ENCODE measurements at regions not wholly inside any gene's neighbourhood (a gene's known extent, or its start where the extent isn't known, plus 50 kb on each side); places are given as distances from the start of the nearest gene placed in this dataset.

- peaks cover 4% of the 10 kb centered on the region; the same call in 1 of the 2 replicates for H3K4me1 ChIP-seq (ENCODE audit: control insufficient read depth, insufficient read depth, low read length)
- no peak overlapping the region for H3K27ac ChIP-seq (ENCODE audit: low read length)
- no peak for DNase-seq (ENCODE audit: low read depth, low spot score)
- no peaks in the 10 kb centered on the region for H3K9me3 ChIP-seq (ENCODE audit: control insufficient read depth, insufficient read depth, low read length)
- H3K4me3 ChIP-seq (ENCODE audit: low read length): no peak overlapping the region
- no peaks in the 10 kb centered on the region for H3K36me3 ChIP-seq (ENCODE audit: control insufficient read depth, insufficient read depth, low read length)
- no peaks in the 10 kb centered on the region for H3K27me3 ChIP-seq (ENCODE audit: control insufficient read depth, insufficient read depth, low read length)
- WGBS (ENCODE audit: insufficient coverage, insufficient read length): no CpG with 5 or more reads among the region's 7 CpGs
These were observed 99.4 kb downstream of the ADSS2 start for GRCh38 chr1:244352156-244352830.

GRCh38 chr1:244353551-244354091 lies 98.1 kb downstream of the ADSS2 start:
- H3K4me3 ChIP-seq (ENCODE audit: low read length): no peak overlapping the region
- no peaks in the 10 kb centered on the region for H3K27me3 ChIP-seq (ENCODE audit: control insufficient read depth, insufficient read depth, low read length)
- no peak for DNase-seq (ENCODE audit: low read depth, low spot score)
- no CpG with 5 or more reads among the region's 7 CpGs for WGBS (ENCODE audit: insufficient coverage, insufficient read length)
- H3K4me1 ChIP-seq (ENCODE audit: control insufficient read depth, insufficient read depth, low read length): peaks cover 4% of the 10 kb centered on the region; the same call in 1 of the 2 replicates
- no peaks in the 10 kb centered on the region for H3K36me3 ChIP-seq (ENCODE audit: control insufficient read depth, insufficient read depth, low read length)
- no peaks in the 10 kb centered on the region for H3K9me3 ChIP-seq (ENCODE audit: control insufficient read depth, insufficient read depth, low read length)
- H3K27ac ChIP-seq (ENCODE audit: low read length): peak overlapping the region; percentile 38

GRCh38 chr1:244354810-244355278 lies 96.9 kb downstream of the ADSS2 start:
- Histone ChIP-seq H3K27ac (ENCODE audit: low read length) (no peak overlapping the region), H3K27me3 (ENCODE audit: control insufficient read depth, insufficient read depth, low read length) (no peaks in the 10 kb centered on the region), H3K4me1 (ENCODE audit: control insufficient read depth, insufficient read depth, low read length) (peaks cover 4% of the 10 kb centered on the region; the same call in 1 of the 2 replicates), H3K36me3 (ENCODE audit: control insufficient read depth, insufficient read depth, low read length) (no peaks in the 10 kb centered on the region), H3K9me3 (ENCODE audit: control insufficient read depth, insufficient read depth, low read length) (no peaks in the 10 kb centered on the region), H3K4me3 (ENCODE audit: low read length) (no peak overlapping the region)
- no peak for DNase-seq (ENCODE audit: low read depth, low spot score)
- no CpG with 5 or more reads among the region's 5 CpGs for whole genome bisulfite sequencing (ENCODE audit: insufficient coverage, insufficient read length)

- Histone ChIP-seq H3K4me3 (ENCODE audit: low read length) (no peak overlapping the region), H3K27me3 (ENCODE audit: control insufficient read depth, insufficient read depth, low read length) (no peaks in the 10 kb centered on the region), H3K27ac (ENCODE audit: low read length) (no peak overlapping the region), H3K9me3 (ENCODE audit: control insufficient read depth, insufficient read depth, low read length) (no peaks in the 10 kb centered on the region), H3K4me1 (ENCODE audit: control insufficient read depth, insufficient read depth, low read length) (peaks cover 4% of the 10 kb centered on the region; the same call in 1 of the 2 replicates), H3K36me3 (ENCODE audit: control insufficient read depth, insufficient read depth, low read length) (no peaks in the 10 kb centered on the region)
- no peak for DNase-seq (ENCODE audit: low read depth, low spot score)
- no CpG with 5 or more reads among the region's 1 CpG for WGBS (ENCODE audit: insufficient coverage, insufficient read length)
These were observed 95.3 kb downstream of the ADSS2 start for GRCh38 chr1:244356376-244356775.

Data from iPS DF 6.9 (cell line).